ENCODE measurements at regions not wholly inside any gene's neighbourhood (a gene's known extent, or its start where the extent isn't known, plus 50 kb on each side); places are given as distances from the start of the nearest gene placed in this dataset.

DNA sequence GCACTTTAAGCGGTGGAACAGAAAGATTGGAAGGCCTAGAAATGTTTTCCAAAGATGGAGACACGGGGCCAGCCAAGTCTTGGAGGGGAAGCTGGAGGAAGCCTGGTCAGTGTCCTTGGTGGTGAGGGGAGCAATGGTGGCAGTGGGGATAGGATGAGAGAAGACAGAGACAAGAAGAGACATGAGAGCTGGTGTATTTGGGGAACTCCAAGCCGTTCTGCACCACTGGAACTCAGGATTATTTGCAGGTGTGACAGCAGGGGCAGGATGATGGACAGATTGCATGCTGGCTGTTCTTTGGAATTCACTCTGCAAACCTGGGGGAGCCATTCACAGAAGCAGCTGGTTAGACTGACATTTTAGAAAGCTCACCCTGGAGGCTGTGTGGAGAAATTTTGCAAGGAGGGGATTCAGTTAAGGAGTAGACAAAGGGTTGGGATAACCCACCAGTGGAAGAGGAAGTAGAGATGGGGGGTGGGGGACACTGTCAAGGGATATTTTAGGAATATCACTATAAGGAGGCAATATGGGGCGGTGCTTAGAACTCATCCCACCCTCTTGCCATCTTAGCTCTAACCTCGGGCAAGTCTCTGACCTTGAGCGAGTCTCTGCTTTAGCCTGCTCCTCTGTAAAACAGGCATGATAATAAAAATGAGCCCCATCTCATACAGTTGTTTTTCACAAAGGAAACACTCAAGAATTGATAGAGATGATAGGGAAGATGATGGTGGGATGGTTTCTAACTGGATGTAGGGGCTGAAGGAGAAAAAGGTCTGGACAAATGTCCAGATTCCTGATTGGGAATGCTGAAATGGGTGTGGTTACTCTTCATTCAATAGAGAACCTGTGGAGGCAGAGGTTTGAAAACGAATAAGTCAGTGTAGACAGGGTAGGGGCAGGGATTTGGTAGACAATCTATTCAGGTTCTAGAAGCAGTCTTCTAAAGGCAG is 175.8 kb downstream of the MYCN start:
- no peaks in the 10 kb centered on the region for H3K4me1 ChIP-seq (ENCODE audit: control insufficient read depth in 1 of 2, low read depth in 2 of 2)
- H3K9me3 ChIP-seq = no peaks in the 10 kb centered on the region
- no peak overlapping the region for H3K4me3 ChIP-seq
- H3K27ac ChIP-seq = no peak overlapping the region
- TF ChIP-seq, protein P1, sequence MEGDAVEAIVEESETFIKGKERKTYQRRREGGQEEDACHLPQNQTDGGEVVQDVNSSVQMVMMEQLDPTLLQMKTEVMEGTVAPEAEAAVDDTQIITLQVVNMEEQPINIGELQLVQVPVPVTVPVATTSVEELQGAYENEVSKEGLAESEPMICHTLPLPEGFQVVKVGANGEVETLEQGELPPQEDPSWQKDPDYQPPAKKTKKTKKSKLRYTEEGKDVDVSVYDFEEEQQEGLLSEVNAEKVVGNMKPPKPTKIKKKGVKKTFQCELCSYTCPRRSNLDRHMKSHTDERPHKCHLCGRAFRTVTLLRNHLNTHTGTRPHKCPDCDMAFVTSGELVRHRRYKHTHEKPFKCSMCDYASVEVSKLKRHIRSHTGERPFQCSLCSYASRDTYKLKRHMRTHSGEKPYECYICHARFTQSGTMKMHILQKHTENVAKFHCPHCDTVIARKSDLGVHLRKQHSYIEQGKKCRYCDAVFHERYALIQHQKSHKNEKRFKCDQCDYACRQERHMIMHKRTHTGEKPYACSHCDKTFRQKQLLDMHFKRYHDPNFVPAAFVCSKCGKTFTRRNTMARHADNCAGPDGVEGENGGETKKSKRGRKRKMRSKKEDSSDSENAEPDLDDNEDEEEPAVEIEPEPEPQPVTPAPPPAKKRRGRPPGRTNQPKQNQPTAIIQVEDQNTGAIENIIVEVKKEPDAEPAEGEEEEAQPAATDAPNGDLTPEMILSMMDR (IDR thresholded peaks at IDR 0.05) = no peak
- no peaks in the 10 kb centered on the region for H3K27me3 ChIP-seq (replicated peaks; ENCODE audit: insufficient read depth)
- DNase-seq (ENCODE audit: low spot score) (no peak), ATAC-seq (ENCODE audit: insufficient number of reproducible peaks, low FRiP score, low read depth) (no peak)
- H3K36me3 ChIP-seq = no peaks in the 10 kb centered on the region

DNA sequence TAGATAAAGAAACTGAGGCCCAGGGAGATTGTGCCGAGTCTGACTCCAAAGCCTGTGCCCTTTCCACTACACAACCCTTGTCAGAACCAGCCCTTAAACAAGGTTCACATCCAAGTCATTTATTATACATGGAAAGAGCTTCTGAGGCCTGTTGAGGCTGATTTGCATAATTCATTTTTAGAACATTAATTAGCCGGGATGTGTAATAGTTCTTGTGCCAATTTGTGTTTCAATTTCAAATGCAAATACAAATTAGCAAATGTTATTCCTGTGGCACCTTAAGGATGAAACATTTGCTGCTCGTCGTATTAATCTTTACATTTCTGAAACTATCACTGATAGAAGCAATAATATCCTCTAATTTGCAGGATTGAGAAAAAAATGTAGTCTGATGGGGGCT is 174.9 kb downstream of the MYCN start:
- H3K4me3 ChIP-seq = no peak overlapping the region
- H3K27ac ChIP-seq = no peak overlapping the region
- TF ChIP-seq, protein P1 (IDR thresholded peaks at IDR 0.05) = no peak
- no peaks in the 10 kb centered on the region for H3K36me3 ChIP-seq
- no peaks in the 10 kb centered on the region for H3K9me3 ChIP-seq
- H3K27me3 ChIP-seq (replicated peaks; ENCODE audit: insufficient read depth) = no peaks in the 10 kb centered on the region
- ATAC-seq (ENCODE audit: insufficient number of reproducible peaks, low FRiP score, low read depth) = no peak
- DNase-seq (ENCODE audit: low spot score) = no peak
- H3K4me1 ChIP-seq (ENCODE audit: control insufficient read depth in 1 of 2, low read depth in 2 of 2) = no peaks in the 10 kb centered on the region

DNA sequence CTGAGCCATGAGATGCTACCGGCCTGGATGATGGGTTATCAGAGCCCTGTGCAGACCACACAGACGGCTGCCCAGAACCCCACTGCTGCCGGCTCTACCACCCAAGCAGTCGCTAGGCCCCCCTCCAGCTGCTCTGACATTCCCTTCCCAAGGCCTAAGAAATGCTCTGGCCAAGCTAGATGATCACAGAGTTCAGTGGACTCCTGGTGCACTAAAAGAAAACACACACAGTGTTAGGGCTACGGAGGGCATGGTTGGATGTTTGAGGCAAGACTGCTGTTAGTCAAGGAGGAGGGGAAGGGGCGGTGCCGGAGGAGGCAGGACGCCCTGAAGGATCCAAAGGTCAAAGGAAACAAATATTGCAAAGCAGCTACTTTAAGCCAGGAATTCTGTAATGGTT is 174.5 kb downstream of the MYCN start:
- Histone ChIP-seq H3K27ac (no peak overlapping the region), H3K27me3 (replicated peaks; ENCODE audit: insufficient read depth) (no peaks in the 10 kb centered on the region), H3K9me3 (no peaks in the 10 kb centered on the region), H3K4me3 (no peak overlapping the region), H3K36me3 (no peaks in the 10 kb centered on the region), H3K4me1 (ENCODE audit: control insufficient read depth in 1 of 2, low read depth in 2 of 2) (no peaks in the 10 kb centered on the region)
- DNase-seq (ENCODE audit: low spot score) (no peak), ATAC-seq (ENCODE audit: insufficient number of reproducible peaks, low FRiP score, low read depth) (no peak)
- TF ChIP-seq, protein P1 (IDR thresholded peaks at IDR 0.05) = no peak

DNA sequence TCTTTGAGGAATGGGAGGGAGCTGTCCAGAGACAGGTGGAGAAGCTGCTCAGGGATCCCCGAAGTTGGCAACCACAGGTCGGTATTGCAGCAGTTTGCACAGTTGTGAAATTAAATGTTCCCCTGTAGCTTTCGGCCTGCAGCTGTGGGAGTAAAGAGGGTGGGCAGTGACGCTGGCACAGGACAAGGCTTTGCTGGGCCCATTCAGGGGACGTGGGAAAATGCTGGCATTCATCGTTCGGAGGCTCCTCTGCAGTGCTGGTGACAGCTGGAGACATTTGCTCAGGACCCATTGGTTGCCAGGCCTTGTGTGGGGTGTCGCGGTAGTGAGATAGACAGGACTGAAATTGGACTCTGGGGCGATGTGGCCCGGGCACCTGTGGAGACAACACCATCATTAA is 173.7 kb downstream of the MYCN start:
- no peaks in the 10 kb centered on the region for H3K4me1 ChIP-seq (ENCODE audit: control insufficient read depth in 1 of 2, low read depth in 2 of 2)
- H3K27ac ChIP-seq = no peak overlapping the region
- ATAC-seq (ENCODE audit: insufficient number of reproducible peaks, low FRiP score, low read depth) (no peak), DNase-seq (ENCODE audit: low spot score) (no peak)
- H3K36me3 ChIP-seq = no peaks in the 10 kb centered on the region
- no peaks in the 10 kb centered on the region for H3K27me3 ChIP-seq (replicated peaks; ENCODE audit: insufficient read depth)
- H3K4me3 ChIP-seq = no peak overlapping the region
- H3K9me3 ChIP-seq = no peaks in the 10 kb centered on the region
- TF ChIP-seq, protein P1 (IDR thresholded peaks at IDR 0.05) = no peak

DNA sequence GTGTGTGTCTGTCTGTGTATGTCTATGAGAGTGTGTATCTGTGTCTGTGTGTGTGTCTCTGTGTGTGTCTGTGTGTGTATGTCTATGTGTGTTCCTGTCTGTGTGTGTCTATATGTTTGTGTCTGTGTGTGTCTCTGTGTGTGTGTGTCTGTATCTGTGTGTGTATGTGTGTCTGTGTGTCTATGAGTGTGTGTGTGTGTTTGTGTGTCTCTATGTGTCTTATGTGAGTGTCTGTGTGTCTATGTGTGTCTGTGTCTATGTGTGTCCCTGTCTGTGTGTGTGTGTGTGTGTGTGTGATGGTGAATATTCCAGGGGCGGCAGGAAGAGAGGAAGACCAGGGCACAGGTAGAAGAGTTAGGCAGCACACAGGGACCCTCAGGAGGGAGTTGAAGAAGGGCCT is 173.2 kb downstream of the MYCN start:
- Histone ChIP-seq H3K36me3 (no peaks in the 10 kb centered on the region), H3K27me3 (replicated peaks; ENCODE audit: insufficient read depth) (no peaks in the 10 kb centered on the region), H3K4me3 (no peak overlapping the region), H3K9me3 (no peaks in the 10 kb centered on the region), H3K4me1 (ENCODE audit: control insufficient read depth in 1 of 2, low read depth in 2 of 2) (no peaks in the 10 kb centered on the region), H3K27ac (no peak overlapping the region)
- DNase-seq (ENCODE audit: low spot score) (no peak), ATAC-seq (ENCODE audit: insufficient number of reproducible peaks, low FRiP score, low read depth) (no peak)
- TF ChIP-seq, protein P1 (IDR thresholded peaks at IDR 0.05) = no peak
